Breast epithelium (tissue), 4 donors: ENCODE measurements at regions not wholly inside any gene's neighbourhood (a gene's known extent, or its start where the extent isn't known, plus 50 kb on each side); places are given as distances from the start of the nearest gene placed in this dataset.

Experiments used
- DNase-seq, 2 donors: peaks; one replicate each; pipeline ENCODE4 v3.0.0-alpha.2; 2019; ENCODE audit warnings: low spot score in 2 of 2
- H3K27ac ChIP-seq, 2 donors: fragments of 200-600 bp; sonication (generic) in 1 of 2; one replicate each; pipeline ENCODE4 v1.5.1; 2016 to 2019; ENCODE audit warnings: mild to moderate bottlenecking in 1 of 2
- H3K27me3 ChIP-seq, 2 donors: fragments of 200-600 bp; sonication (generic) in 1 of 2; one replicate each; pipeline versions ENCODE4 v1.5.1 to v1.6.0; 2017 to 2019; ENCODE audit warnings: control low read depth in 1 of 2, mild to moderate bottlenecking in 1 of 2
- H3K36me3 ChIP-seq: fragments of 200-600 bp; one replicate; pipeline ENCODE4 v1.5.1; 2019
- H3K4me1 ChIP-seq, 2 donors: fragments of 200-600 bp; sonication (generic); one replicate each; pipeline ENCODE4 v1.5.1; 2016 to 2019; ENCODE audit warnings: control low read depth in 1 of 2
- H3K4me3 ChIP-seq, 3 donors: fragments of 200-600 bp; sonication (generic); 1 replicate in 2 of 3; 2 replicates in 1 of 3; pipeline ENCODE4 v1.5.1; 2016 to 2019; ENCODE audit warnings: mild to moderate bottlenecking in 3 of 3, moderate library complexity in 2 of 3
- H3K9me3 ChIP-seq, 2 donors: fragments of 200-600 bp; sonication (generic) in 1 of 2; one replicate each; pipeline ENCODE4 v1.5.1; 2016 to 2019; ENCODE audit warnings: control low read depth in 1 of 2
- CTCF ChIP-seq, 3 donors: fragments of 450-650 bp; IDR thresholded peaks; one replicate each; pipeline ENCODE4 v1.5.1; 2016 to 2017; ENCODE audit warnings: antibody characterized with exemption in 3 of 3, mild to moderate bottlenecking in 3 of 3, moderate library complexity in 3 of 3
- POLR2A ChIP-seq: fragments of 450-650 bp; IDR thresholded peaks from one replicate; pipeline ENCODE4 v1.6.1; 2016; ENCODE audit warnings: antibody characterized with exemption, mild to moderate bottlenecking, moderate library complexity
- POLR2AphosphoS5 ChIP-seq, 3 donors: sonication (generic); formaldehyde crosslinking; IDR thresholded peaks; one replicate each; pipeline ENCODE4 v1.6.1; 2017; ENCODE audit warnings: antibody characterized with exemption in 3 of 3
- intact Hi-C: fragments of 100-400 bp; cut with DNase I; formaldehyde crosslinking; loops from one replicate; pipeline ENCODE4 v1.15.1; 2023; ENCODE audit warnings: low total_unique reads

DNA sequence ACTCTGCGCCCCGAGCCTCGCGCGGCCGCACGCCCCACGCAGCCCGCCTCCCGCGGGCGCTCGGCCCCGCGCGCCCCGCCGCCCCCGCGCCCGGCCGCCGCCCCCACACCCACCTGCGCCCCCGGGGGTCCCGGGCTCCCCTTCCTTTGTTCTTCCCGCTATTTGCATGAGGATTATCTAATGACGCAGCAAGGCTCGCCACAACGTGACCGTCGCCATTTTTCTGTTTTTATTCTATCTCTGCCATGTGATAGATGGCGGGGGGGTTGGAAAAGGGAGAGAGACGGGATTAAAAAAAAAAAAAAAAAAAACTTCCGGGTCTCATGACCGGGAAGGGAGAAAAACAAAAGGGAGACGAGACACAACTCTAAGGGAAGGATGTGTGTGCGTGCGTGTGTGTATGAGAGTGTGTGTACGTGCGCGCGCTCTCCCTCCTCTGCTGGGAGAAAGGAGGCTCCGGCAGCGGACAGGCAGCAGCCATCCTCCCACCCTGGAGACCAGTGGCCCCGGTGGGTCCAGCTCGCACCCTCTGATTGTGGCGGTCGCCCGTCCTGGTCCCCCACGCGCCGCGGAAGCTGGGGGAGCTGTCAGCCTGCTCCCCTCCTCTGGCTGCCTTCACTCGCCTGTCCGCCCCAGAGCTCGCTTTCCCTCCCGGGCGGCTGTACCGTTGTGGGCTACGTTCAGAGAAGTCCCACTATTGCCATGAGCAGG is 80.4 kb upstream of the AK4 start:
- TF ChIP-seq POLR2AphosphoS5 (IDR thresholded peaks at IDR 0.05) (peak; percentile 79 to 95 (median 92)), POLR2A (peak; percentile 97), CTCF (IDR thresholded peaks at IDR 0.05) (no peak)
- intact Hi-C loops: no loop called here
- Histone ChIP-seq H3K27me3 (no peaks in the 10 kb centered on the region), H3K36me3 (no peaks in the 10 kb centered on the region), H3K4me3 (peak overlapping the region; percentile 87 to 97 (median 93)), H3K9me3 (no peaks in the 10 kb centered on the region), H3K4me1 (peaks cover 0 to 13% of the 10 kb centered on the region in 2 donors), H3K27ac (peak overlapping the region; percentile 99 to 100)
- DNase-seq: peak; percentile 67 to 73

DNA sequence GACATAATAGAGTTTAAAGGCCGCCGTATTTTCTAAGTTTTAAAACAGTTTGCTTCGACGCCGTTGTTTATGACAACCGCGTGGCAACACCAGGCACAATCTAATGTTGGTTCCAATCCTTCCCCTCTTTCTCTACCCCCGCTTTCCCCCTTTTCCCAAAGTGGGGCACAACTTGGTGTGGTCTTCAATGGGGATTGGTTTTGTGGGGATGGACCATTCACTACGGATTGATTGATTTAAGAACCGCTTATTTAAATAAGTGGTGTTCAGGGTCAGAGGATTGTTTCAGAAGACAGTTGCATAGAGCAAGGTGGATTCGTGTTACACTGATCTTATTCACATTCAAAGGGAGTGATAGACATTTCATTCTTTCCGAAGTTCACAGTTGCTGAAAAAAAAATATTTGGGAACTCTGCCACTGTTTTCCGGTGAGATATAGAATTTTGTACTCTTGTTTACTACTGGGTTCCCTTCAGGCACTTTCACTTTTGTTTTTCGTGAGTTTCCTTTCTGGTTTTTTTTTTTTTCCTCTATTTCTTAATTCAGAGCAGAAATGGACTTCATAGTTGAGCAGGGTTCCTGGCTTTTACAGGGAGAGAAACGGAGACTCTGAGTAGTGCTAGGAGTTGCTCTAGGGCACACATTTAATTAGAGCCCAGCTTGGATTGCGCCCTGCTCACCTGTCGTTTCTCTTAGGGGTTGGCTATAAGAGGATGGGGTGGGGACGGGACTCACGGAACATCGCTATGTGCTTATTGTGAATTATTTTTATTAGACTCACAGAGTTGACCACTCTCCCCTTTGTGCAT is 79.6 kb upstream of the AK4 start:
- Histone ChIP-seq H3K36me3 (no peaks in the 10 kb centered on the region), H3K4me3 (peak overlapping the region; percentile 87 to 97 (median 93)), H3K27me3 (no peaks in the 10 kb centered on the region), H3K27ac (peak overlapping the region; percentile 99 to 100), H3K4me1 (peaks cover 0 to 6% of the 10 kb centered on the region in 2 donors), H3K9me3 (no peaks in the 10 kb centered on the region)
- no peak for DNase-seq
- intact Hi-C loops: no loop called here
- no peak for TF ChIP-seq POLR2A
- TF ChIP-seq CTCF (IDR thresholded peaks at IDR 0.05): no peak
- peak in 1 of 3 donors; percentile 3 for TF ChIP-seq POLR2AphosphoS5 (IDR thresholded peaks at IDR 0.05)

DNA sequence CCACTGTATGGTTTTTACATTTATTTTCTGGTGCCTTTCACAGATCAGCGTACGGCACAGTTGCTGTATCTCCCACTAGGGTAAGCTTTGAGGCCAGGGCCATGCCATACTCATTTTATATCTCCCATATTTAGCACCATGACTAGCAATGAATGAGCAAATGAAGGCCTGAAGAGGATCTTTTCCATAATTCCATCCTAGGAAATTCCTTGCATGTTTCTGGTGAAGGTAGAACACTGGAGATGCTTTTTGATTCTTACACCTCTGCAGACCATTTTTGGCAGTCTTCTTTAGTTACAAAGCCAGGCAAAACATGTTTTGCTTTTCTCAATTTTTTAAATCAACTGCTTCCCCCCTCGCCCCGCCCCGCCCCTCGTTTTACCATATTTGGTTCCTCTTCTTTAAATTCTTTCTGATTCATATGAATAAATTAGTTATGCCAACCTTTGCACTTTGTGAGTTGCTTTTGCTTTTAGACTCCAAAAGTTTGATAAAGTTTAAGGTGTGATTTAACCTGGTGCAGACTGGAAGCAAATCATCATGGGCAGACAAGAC is 78.9 kb upstream of the AK4 start:
- Histone ChIP-seq H3K9me3 (no peaks in the 10 kb centered on the region), H3K4me1 (peaks cover 0 to 6% of the 10 kb centered on the region in 2 donors), H3K36me3 (no peaks in the 10 kb centered on the region), H3K4me3 (peak overlapping the region; percentile 87 to 97 (median 93)), H3K27me3 (no peaks in the 10 kb centered on the region), H3K27ac (peak overlapping the region; percentile 99 to 100)
- TF ChIP-seq CTCF (IDR thresholded peaks at IDR 0.05): no peak
- no peak for TF ChIP-seq POLR2A
- TF ChIP-seq POLR2AphosphoS5 (IDR thresholded peaks at IDR 0.05): no peak
- DNase-seq: peak in 1 of 2 donors; percentile 37
- intact Hi-C loops: no loop called here

- H3K4me3 ChIP-seq: no peak overlapping the region
- peaks cover 0 to 6% of the 10 kb centered on the region in 2 donors for H3K4me1 ChIP-seq
- no peaks in the 10 kb centered on the region for H3K27me3 ChIP-seq
- H3K27ac ChIP-seq: peak overlapping the region in 1 of 2 donors; percentile 2
- no peaks in the 10 kb centered on the region for H3K9me3 ChIP-seq
- TF ChIP-seq POLR2A: no peak
- no peak for TF ChIP-seq POLR2AphosphoS5 (IDR thresholded peaks at IDR 0.05)
- no peak for TF ChIP-seq CTCF (IDR thresholded peaks at IDR 0.05)
- no peak for DNase-seq
- no peaks in the 10 kb centered on the region for H3K36me3 ChIP-seq
- intact Hi-C loops: no loop called here
Measured at GRCh38 chr1:65072845-65073244, 75.2 kb upstream of the AK4 start.
